ENCODE measurements at regions not wholly inside any gene's neighbourhood (a gene's known extent, or its start where the extent isn't known, plus 50 kb on each side); places are given as distances from the start of the nearest gene placed in this dataset.
A peak's percentile ranks its signal among the peaks of the same experiment; 100 is the strongest.
"Not testable (repeated sequence)": the region's sequence is repeated elsewhere in the genome, so short reads cannot be mapped to it uniquely, and the experiment has no call there.

- WGBS, 2 donors, result 29 to 32% methylated on average over 2 of the region's 2 CpGs
- TF ChIP-seq, protein P1, sequence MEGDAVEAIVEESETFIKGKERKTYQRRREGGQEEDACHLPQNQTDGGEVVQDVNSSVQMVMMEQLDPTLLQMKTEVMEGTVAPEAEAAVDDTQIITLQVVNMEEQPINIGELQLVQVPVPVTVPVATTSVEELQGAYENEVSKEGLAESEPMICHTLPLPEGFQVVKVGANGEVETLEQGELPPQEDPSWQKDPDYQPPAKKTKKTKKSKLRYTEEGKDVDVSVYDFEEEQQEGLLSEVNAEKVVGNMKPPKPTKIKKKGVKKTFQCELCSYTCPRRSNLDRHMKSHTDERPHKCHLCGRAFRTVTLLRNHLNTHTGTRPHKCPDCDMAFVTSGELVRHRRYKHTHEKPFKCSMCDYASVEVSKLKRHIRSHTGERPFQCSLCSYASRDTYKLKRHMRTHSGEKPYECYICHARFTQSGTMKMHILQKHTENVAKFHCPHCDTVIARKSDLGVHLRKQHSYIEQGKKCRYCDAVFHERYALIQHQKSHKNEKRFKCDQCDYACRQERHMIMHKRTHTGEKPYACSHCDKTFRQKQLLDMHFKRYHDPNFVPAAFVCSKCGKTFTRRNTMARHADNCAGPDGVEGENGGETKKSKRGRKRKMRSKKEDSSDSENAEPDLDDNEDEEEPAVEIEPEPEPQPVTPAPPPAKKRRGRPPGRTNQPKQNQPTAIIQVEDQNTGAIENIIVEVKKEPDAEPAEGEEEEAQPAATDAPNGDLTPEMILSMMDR (IDR thresholded peaks at IDR 0.05), result no peak
- TF ChIP-seq POLR2A (IDR thresholded peaks at IDR 0.05), result no peak
- no peak for DNase-seq (ENCODE audit: low spot score in 2 of 2)
- intact Hi-C loops (cut with DNase I; ENCODE audit: low total_unique reads), result no loop called here
- no peak overlapping the region for H3K4me3 ChIP-seq (ENCODE audit: low read depth, poor library complexity, severe bottlenecking)
These were observed 308.4 kb upstream of the GCFC2 start for GRCh38 chr2:76019128-76019527.

GRCh38 chr2:76009484-76009883 lies 298.8 kb upstream of the GCFC2 start:
- WGBS, 2 donors, result 69 to 91% methylated on average over 2 of the region's 2 CpGs
- DNase-seq (ENCODE audit: low spot score in 2 of 2), result no peak
- intact Hi-C loops (cut with DNase I; ENCODE audit: low total_unique reads), result no loop called here
- no peak for TF ChIP-seq POLR2A (IDR thresholded peaks at IDR 0.05)
- TF ChIP-seq, protein P1 (IDR thresholded peaks at IDR 0.05), result no peak
- no peak overlapping the region for H3K4me3 ChIP-seq (ENCODE audit: low read depth, poor library complexity, severe bottlenecking)

GRCh38 chr2:76008001-76008702 lies 297.4 kb upstream of the GCFC2 start:
- TF ChIP-seq POLR2A (IDR thresholded peaks at IDR 0.05), result no peak
- intact Hi-C loops (cut with DNase I; ENCODE audit: low total_unique reads), result no loop called here
- peak in 1 of 2 donors; percentile 14 for DNase-seq (ENCODE audit: low spot score in 2 of 2)
- WGBS, 2 donors, result 35 to 41% methylated on average over 7 of the region's 7 CpGs
- no peak overlapping the region for H3K4me3 ChIP-seq (ENCODE audit: low read depth, poor library complexity, severe bottlenecking)

DNA sequence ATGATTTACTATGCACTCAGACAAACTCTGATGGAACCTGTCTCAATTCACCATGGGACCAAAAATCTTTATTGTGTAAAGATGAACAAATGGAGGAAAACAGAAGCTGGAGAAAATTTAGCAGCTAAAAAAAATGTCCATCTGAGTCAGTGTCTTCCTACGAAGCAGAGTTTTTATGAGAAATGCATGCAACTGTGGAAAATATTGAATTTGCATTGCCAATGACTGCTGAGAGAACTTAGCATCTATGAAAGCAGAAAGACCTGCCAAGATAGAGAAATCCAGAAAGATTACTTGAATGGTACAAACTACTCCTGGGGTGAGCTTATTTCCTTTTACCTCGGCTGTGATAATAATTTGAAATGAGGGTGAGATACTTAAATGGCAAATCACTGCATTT lies 289.7 kb upstream of the GCFC2 start:
- no peak for DNase-seq (ENCODE audit: low spot score in 2 of 2)
- intact Hi-C loops (cut with DNase I; ENCODE audit: low total_unique reads), result no loop called here
- WGBS, 2 donors, result 72 to 89% methylated on average over 2 of the region's 2 CpGs
- TF ChIP-seq POLR2A (IDR thresholded peaks at IDR 0.05), result no peak
- TF ChIP-seq, protein P1 (IDR thresholded peaks at IDR 0.05), result no peak
- H3K4me3 ChIP-seq (ENCODE audit: low read depth, poor library complexity, severe bottlenecking), result no peak overlapping the region

DNA sequence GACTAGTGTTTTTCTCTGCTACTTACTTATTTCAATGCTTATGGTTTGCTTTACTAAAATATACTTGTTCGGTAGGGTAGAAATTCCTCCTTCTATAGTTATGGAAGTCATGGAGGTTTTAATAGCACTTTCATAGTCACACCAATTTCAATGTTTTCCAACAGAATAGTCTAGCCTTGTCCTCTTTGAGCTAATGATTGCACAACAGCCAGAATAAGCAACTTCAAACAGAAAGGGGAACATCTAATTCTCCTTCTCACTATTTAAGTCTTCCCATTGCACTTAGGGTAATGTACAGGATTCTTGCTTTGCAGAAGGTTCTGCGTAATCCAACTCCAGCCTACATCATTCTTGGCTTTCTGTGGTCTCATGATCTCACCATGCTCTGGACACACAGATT lies 287.7 kb upstream of the GCFC2 start:
- WGBS, 2 donors, result 87 to 92% methylated on average over 2 of the region's 2 CpGs
- no peak for DNase-seq (ENCODE audit: low spot score in 2 of 2)
- H3K4me3 ChIP-seq (ENCODE audit: low read depth, poor library complexity, severe bottlenecking), result no peak overlapping the region
- intact Hi-C loops (cut with DNase I; ENCODE audit: low total_unique reads), result no loop called here
- TF ChIP-seq, protein P1 (IDR thresholded peaks at IDR 0.05), result no peak
- TF ChIP-seq POLR2A (IDR thresholded peaks at IDR 0.05), result no peak

DNA sequence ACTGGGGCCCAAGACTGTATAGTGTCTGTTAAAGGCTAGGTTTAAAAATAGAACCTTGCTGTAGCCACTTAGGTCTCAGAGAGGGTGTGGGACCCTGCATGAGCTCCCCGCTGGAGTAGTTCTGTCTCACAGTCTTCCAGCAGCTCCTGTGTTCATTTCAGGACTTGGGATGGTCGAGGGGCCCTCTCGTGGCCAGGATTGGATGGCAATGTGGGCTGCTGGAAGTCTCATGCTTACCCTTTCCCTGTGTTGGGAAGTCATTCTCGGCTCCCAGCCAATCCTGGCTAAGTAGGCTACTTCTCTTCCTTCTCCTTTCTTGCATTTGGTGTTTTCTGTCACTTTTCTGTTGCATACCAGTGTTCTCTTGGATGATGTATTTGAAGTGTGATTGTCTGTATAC lies 284.0 kb upstream of the GCFC2 start:
- no peak overlapping the region for H3K4me3 ChIP-seq (ENCODE audit: low read depth, poor library complexity, severe bottlenecking)
- TF ChIP-seq, protein P1 (IDR thresholded peaks at IDR 0.05), result no peak
- no peak for TF ChIP-seq POLR2A (IDR thresholded peaks at IDR 0.05)
- 62 to 66% methylated on average over 4 of the region's 4 CpGs for WGBS, 2 donors
- DNase-seq (ENCODE audit: low spot score in 2 of 2), result no peak
- intact Hi-C loops (cut with DNase I; ENCODE audit: low total_unique reads), result no loop called here

DNA sequence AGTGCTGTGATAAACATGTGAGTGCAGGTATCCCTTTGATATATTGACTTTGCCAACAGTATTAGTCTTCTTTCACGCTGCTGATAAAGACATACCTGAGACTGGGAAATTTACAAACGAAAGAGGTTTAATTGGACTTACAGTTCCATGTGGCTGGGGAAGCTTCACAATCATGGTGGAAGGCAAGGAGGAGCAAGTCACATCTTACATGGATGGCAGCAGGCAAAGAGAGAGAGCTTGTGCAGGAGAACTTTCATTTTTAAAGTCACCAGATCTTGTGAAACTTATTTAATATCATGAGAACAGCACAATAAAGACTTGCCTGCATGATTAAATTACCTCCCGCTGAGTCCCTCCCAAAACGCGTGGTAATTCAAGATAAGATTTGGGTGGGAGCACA lies 277.9 kb upstream of the GCFC2 start:
- WGBS, 2 donors, result 92 to 93% methylated on average over 5 of the region's 5 CpGs
- DNase-seq (ENCODE audit: low spot score in 2 of 2); intact Hi-C loops (cut with DNase I; ENCODE audit: low total_unique reads); H3K4me3 ChIP-seq (ENCODE audit: low read depth, poor library complexity, severe bottlenecking): not testable (repeated sequence)
